ENCODE measurements at regions not wholly inside any gene's neighbourhood (a gene's known extent, or its start where the extent isn't known, plus 50 kb on each side); places are given as distances from the start of the nearest gene placed in this dataset.

DNA sequence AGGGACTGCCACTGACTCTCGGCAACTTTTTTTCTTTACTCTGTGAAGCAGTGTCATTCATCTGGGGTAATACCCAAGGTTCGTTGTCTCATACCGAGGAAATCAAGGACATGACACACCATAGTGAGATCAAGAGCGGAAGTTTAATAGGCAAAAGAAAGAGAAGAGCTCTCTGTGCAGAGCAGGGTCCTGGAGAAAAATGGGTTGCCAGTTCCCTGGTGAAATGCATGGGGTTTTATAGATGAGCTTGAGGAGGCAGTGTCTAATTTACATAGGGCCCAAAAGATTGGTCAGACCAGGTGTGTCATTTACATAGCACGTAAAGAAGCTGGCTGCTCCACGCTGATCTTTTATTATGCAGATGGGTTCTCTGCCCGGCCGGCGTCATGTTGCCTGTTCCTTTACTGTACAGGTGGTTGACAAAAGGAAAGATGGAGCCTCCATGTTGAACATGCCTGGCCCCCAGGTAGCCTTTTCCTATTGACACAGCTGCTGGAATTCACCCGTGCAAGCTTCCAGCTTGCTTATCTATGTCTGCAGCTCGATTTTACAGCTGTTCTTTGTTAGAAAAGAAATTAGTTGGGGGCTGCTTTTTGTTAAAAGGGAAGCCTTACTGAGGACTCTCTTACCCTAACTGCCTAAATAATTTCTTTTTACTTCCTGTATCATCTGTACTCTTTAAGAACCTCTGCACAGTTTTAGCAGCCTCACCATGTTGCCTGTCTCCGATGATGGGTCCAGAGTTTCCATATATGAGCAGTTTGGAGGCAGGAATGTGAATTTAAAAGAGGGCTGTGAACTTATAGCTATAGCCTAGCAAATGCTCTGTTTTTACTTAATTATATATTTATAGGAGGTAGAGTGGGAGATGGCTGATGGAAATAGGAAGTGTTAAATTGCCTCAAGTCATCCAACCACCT, 98.0 kb upstream of the DIAPH3 start:
- no peak overlapping the region for H3K27ac Mint-ChIP-seq
- no peak overlapping the region for H3K4me3 Mint-ChIP-seq
- H3K9me3 Mint-ChIP-seq, result peaks cover 31% of the 10 kb centered on the region
- TF ChIP-seq, protein P1, sequence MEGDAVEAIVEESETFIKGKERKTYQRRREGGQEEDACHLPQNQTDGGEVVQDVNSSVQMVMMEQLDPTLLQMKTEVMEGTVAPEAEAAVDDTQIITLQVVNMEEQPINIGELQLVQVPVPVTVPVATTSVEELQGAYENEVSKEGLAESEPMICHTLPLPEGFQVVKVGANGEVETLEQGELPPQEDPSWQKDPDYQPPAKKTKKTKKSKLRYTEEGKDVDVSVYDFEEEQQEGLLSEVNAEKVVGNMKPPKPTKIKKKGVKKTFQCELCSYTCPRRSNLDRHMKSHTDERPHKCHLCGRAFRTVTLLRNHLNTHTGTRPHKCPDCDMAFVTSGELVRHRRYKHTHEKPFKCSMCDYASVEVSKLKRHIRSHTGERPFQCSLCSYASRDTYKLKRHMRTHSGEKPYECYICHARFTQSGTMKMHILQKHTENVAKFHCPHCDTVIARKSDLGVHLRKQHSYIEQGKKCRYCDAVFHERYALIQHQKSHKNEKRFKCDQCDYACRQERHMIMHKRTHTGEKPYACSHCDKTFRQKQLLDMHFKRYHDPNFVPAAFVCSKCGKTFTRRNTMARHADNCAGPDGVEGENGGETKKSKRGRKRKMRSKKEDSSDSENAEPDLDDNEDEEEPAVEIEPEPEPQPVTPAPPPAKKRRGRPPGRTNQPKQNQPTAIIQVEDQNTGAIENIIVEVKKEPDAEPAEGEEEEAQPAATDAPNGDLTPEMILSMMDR (IDR thresholded peaks at IDR 0.05), result no peak
- H3K36me3 Mint-ChIP-seq (ENCODE audit: low read depth), result no peaks in the 10 kb centered on the region
- peaks cover 9% of the 10 kb centered on the region for H3K4me1 Mint-ChIP-seq
- DNase-seq, result no peak
- no peaks in the 10 kb centered on the region for H3K27me3 Mint-ChIP-seq (ENCODE audit: low read depth, poor library complexity)

DNA sequence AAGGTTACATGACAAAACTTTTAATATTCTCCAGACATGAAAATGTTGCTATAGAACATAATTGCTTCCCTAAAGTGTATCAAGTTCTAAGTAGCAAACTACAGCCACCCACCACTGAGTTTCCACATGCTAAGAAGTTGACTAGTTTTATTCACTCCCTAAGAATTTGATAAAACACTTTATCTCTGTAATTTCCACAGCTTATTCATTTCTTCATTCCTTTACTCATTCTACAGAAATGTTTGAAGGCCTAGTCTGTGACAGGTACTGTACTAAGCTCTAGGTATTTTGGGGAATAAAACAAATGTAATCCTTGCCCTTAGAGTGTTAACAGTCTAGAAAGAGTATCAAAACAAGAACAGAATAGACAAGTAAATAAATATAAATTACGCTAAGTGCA, 101.8 kb upstream of the DIAPH3 start:
- no peak overlapping the region for H3K27ac Mint-ChIP-seq

DNA sequence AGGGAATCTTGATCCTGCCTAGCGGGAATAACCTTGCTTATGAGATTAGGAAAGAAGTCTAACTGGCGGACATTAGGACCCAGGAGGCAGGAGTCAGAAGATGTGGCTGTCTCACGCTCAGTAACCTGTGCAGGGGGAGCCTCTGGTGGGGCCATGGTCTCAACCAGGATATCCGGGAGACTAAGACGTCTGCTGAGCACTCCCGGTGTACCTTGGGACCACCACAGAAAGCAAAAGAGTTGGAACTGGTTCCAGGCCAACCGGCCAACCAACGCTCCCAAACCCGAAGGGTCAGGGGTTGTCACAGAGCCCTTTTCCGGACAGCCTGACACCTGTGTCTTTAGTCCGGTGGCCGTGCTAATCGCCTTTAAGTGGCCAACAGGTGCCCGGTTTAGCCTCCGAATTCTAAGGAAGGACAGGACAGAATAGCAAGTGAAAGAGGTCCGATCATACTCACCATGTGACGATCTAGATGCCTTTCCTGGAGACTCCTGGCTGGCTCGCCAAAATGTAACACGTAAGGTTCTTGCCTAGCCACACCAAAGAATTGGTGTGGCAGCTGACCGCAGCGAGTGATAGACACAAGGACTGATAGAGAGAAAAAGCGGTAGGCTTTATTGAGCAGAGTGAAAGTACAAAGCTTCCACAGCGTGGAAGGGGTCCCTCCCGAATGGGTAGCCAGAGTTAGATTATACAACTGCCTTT, 103.9 kb upstream of the DIAPH3 start:
- peaks cover 7% of the 10 kb centered on the region for H3K9me3 Mint-ChIP-seq
- peaks cover 7% of the 10 kb centered on the region for H3K27me3 Mint-ChIP-seq (ENCODE audit: low read depth, poor library complexity)
- TF ChIP-seq, protein P1 (IDR thresholded peaks at IDR 0.05), result no peak
- no peaks in the 10 kb centered on the region for H3K36me3 Mint-ChIP-seq (ENCODE audit: low read depth)
- peak; percentile 20 for DNase-seq
- no peaks in the 10 kb centered on the region for H3K4me1 Mint-ChIP-seq
- H3K4me3 Mint-ChIP-seq, result no peak overlapping the region
- H3K27ac Mint-ChIP-seq, result no peak overlapping the region

More for the DNA sequence above, 101.8 kb upstream of the DIAPH3 start:
- DNase-seq, result no peak
- Mint-ChIP-seq H3K4me3 (no peak overlapping the region), H3K9me3 (peaks cover 10% of the 10 kb centered on the region), H3K4me1 (peaks cover 9% of the 10 kb centered on the region), H3K27me3 (ENCODE audit: low read depth, poor library complexity) (no peaks in the 10 kb centered on the region), H3K36me3 (ENCODE audit: low read depth) (no peaks in the 10 kb centered on the region)
- TF ChIP-seq, protein P1 (IDR thresholded peaks at IDR 0.05), result no peak

DNA sequence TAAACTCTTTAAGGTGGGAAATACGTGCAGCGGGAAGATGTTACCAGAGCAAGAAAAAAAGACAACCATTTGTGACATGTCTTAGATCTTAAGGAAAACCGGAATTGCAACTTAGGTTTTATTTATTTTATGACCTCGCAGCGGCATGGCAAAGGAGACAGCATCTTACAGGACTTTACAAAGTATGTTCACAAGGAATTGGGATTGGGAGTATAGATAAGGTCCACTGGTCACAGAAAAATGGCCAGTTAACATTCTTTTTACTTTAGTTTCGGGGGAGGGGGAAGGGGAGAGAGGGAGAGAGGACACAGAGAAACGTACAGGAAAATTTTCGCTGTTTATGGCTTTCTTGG, 104.5 kb upstream of the DIAPH3 start:
- TF ChIP-seq, protein P1 (IDR thresholded peaks at IDR 0.05), result no peak
- DNase-seq, result no peak
- Mint-ChIP-seq H3K27ac (no peak overlapping the region), H3K9me3 (peaks cover 3% of the 10 kb centered on the region), H3K27me3 (ENCODE audit: low read depth, poor library complexity) (peaks cover 7% of the 10 kb centered on the region), H3K4me1 (no peaks in the 10 kb centered on the region), H3K36me3 (ENCODE audit: low read depth) (no peaks in the 10 kb centered on the region), H3K4me3 (no peak overlapping the region)

DNA sequence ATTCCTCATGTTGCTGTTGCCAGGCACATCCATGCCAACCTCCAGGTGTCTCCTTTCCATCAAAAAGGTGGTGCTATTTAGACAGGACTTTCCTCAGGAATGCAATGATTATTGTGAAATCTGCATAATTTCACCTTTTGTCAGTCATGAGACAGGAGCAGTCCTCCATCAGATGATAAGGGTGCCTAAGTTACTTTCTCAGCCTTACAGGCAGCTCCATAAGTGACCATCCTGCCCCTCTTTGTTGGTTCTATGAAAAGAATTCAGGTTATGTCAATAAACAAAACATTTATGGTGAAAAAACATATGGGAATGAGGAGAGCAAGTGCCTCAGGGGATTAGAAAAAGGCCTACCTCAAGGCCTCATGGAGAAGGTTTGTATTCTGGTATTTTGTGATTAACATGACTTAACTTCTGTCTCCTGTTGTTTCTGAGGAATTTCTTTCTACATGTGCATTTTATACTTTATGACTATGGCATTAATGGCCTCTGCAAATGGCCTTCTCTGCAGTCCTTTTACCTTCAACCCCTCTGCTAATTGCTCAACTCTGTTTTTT, 110.3 kb upstream of the DIAPH3 start:
- Mint-ChIP-seq H3K9me3 (no peaks in the 10 kb centered on the region), H3K36me3 (ENCODE audit: low read depth) (peaks cover 16% of the 10 kb centered on the region), H3K4me3 (no peak overlapping the region), H3K27me3 (ENCODE audit: low read depth, poor library complexity) (peaks cover 9% of the 10 kb centered on the region), H3K4me1 (no peaks in the 10 kb centered on the region), H3K27ac (no peak overlapping the region)
- no peak for DNase-seq
- TF ChIP-seq, protein P1 (IDR thresholded peaks at IDR 0.05), result no peak

All from nephron progenitor cell (in vitro differentiated cells).